ENCODE measurements at regions not wholly inside any gene's neighbourhood (a gene's known extent, or its start where the extent isn't known, plus 50 kb on each side); places are given as distances from the start of the nearest gene placed in this dataset.

DNA sequence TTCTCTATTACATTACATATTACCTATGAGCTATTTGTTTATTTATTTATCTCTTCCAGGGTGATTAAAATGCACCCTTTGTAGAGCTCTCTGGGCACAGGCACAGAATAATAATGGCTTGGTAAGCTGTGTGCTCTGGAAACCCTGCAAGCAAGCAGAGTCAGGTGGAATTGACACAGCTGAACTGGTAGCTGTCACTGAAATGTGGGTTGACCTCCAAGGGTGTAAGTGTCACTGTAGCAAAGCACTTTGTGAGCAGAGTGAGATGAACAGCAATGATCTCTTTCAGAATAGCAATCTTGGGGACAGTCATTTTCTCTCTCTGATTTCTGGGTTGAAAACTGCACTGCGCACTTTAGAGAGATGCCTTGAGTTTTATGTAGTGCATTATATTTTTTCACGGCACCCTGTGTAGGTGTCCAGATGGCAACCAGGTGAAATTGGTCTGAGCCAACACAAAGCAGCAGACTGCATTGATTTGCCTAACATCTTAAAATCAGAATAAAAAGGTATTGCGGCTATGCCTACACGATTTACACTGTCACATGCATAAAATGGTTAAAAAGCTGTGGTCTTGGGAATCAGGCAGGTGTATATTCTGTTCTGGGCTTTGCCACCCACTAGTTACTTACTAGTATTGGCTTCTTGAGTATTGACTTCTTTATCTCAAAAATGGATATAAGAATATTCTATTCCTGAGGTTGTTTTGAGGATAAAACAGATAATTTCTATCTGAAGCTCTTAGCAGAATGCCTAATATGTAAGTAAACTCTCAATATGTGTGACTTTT lies 450.3 kb downstream of the RAPGEF2 start:
- no peaks in the 10 kb centered on the region for H3K9me3 ChIP-seq (ENCODE audit: low read depth, low read length)
- H3K4me3 ChIP-seq: no peak overlapping the region
- H3K27ac ChIP-seq: no peak overlapping the region
- TF ChIP-seq POLR2AphosphoS5 (IDR thresholded peaks at IDR 0.05; ENCODE audit: borderline replicate concordance, low read depth, low read length) (no peak), FOXP2 (optimal IDR thresholded peaks at IDR 0.05; ENCODE audit: control extremely low read depth, extremely low read length, insufficient read depth) (no peak), EZH2 (IDR thresholded peaks at IDR 0.05) (no peak)
- no peak overlapping the region for H3K9ac ChIP-seq (ENCODE audit: insufficient read length)
- no peak for DNase-seq (ENCODE audit: low read depth, low spot score)
- H3K36me3 ChIP-seq (ENCODE audit: insufficient read depth, low read length): peaks cover 14% of the 10 kb centered on the region

DNA sequence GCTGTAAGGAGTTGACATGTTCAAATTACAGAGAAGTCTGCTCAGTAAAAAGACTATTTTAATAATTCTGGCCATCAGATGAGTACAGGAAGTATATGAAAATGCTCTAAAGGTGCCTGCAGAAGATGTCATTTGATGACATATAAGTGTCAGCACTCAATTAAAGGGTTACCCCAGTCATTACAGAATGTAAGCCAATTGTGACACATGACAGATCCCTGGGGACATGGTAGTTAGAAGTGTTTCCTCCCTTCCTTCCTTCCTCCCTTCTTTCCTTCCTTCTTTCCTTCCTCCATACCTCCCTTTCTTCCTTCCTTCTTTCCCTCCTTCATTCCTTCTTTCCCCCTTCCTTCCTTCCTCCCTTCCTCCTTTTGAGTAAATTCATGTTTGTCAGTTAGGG lies 453.0 kb downstream of the RAPGEF2 start:
- Histone ChIP-seq H3K36me3 (ENCODE audit: insufficient read depth, low read length) (peaks cover 17% of the 10 kb centered on the region; the same call in 1 of the 2 replicates), H3K9ac (ENCODE audit: insufficient read length) (no peak overlapping the region), H3K27ac (no peak overlapping the region), H3K9me3 (ENCODE audit: low read depth, low read length) (no peaks in the 10 kb centered on the region), H3K4me3 (no peak overlapping the region)
- TF ChIP-seq FOXP2 (optimal IDR thresholded peaks at IDR 0.05; ENCODE audit: control extremely low read depth, extremely low read length, insufficient read depth): no peak
- TF ChIP-seq EZH2 (IDR thresholded peaks at IDR 0.05): no peak
- no peak for TF ChIP-seq POLR2AphosphoS5 (IDR thresholded peaks at IDR 0.05; ENCODE audit: borderline replicate concordance, low read depth, low read length)
- DNase-seq (ENCODE audit: low read depth, low spot score): no peak

DNA sequence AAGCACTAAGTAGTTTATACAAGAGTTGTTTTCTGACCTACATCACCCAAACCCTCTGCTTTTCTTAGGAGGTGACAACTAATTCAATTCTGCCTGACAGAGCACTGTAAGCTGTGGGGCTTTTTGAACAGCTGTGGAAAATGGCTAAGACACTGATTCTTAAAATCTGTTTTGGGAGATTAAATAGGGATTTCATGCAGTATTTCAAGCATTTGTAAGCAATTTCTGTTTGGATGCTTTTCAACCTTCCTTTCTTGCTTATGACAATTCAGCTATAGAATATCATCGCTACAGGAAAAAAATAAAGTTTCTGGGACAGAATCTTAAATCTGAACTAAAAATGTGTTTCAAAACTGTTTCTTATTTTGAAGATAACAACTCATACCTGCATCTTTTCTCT lies 459.5 kb downstream of the RAPGEF2 start:
- DNase-seq (ENCODE audit: low read depth, low spot score): no peak
- no peak for TF ChIP-seq EZH2 (IDR thresholded peaks at IDR 0.05)
- TF ChIP-seq FOXP2 (optimal IDR thresholded peaks at IDR 0.05; ENCODE audit: control extremely low read depth, extremely low read length, insufficient read depth): no peak
- TF ChIP-seq POLR2AphosphoS5 (IDR thresholded peaks at IDR 0.05; ENCODE audit: borderline replicate concordance, low read depth, low read length): no peak
- Histone ChIP-seq H3K36me3 (ENCODE audit: insufficient read depth, low read length) (peaks cover 36% of the 10 kb centered on the region), H3K4me3 (no peak overlapping the region), H3K9ac (ENCODE audit: insufficient read length) (no peak overlapping the region), H3K27ac (no peak overlapping the region), H3K9me3 (ENCODE audit: low read depth, low read length) (no peaks in the 10 kb centered on the region)

DNA sequence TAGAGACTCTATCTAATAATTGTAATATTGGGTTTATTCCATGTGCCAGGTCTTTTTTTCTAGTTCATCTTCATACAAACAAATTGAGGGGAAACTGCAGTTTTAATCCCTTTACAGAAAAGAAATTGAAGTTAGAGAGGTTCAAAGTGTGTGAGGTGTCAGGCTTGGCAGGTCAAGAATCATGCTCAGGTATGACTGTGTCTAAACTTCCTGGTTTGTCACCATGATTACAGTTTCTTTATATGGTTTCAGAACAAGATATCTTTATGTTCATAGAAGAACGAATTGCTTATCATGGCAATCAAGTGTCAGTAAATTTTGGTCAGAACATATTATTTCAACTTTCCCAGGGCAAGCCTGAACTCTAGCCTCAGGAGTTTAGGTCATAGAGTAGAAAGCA lies 460.4 kb downstream of the RAPGEF2 start:
- H3K9me3 ChIP-seq (ENCODE audit: low read depth, low read length): no peaks in the 10 kb centered on the region
- DNase-seq (ENCODE audit: low read depth, low spot score): no peak
- no peak overlapping the region for H3K4me3 ChIP-seq
- peaks cover 36% of the 10 kb centered on the region for H3K36me3 ChIP-seq (ENCODE audit: insufficient read depth, low read length)
- H3K9ac ChIP-seq (ENCODE audit: insufficient read length): no peak overlapping the region
- no peak overlapping the region for H3K27ac ChIP-seq
- TF ChIP-seq EZH2 (IDR thresholded peaks at IDR 0.05): no peak
- TF ChIP-seq FOXP2 (optimal IDR thresholded peaks at IDR 0.05; ENCODE audit: control extremely low read depth, extremely low read length, insufficient read depth): no peak
- TF ChIP-seq POLR2AphosphoS5 (IDR thresholded peaks at IDR 0.05; ENCODE audit: borderline replicate concordance, low read depth, low read length): no peak

DNA sequence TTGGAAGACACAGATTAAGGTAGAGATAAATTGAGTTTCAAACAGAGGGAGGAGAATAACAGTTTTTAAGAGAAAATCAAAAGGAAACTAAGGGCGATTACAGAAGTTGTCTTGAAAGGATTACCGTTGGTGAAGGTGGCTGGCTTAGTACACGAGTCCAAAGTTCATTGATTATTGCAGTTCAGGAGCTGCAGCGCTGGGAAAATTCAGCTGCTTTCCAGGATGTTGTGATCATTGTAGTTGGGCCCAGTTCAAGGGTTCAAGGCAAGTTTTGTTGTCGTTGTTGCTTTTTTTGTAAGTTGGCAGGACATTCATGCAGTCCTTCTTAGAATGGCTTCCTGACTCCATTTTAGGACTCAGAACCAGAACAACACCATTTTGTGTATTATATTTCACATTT lies 461.7 kb downstream of the RAPGEF2 start:
- H3K9me3 ChIP-seq (ENCODE audit: low read depth, low read length): no peaks in the 10 kb centered on the region
- no peak overlapping the region for H3K9ac ChIP-seq (ENCODE audit: insufficient read length)
- H3K27ac ChIP-seq: no peak overlapping the region
- TF ChIP-seq FOXP2 (optimal IDR thresholded peaks at IDR 0.05; ENCODE audit: control extremely low read depth, extremely low read length, insufficient read depth): no peak
- TF ChIP-seq POLR2AphosphoS5 (IDR thresholded peaks at IDR 0.05; ENCODE audit: borderline replicate concordance, low read depth, low read length): no peak
- no peak for TF ChIP-seq EZH2 (IDR thresholded peaks at IDR 0.05)
- peaks cover 30% of the 10 kb centered on the region for H3K36me3 ChIP-seq (ENCODE audit: insufficient read depth, low read length)
- no peak overlapping the region for H3K4me3 ChIP-seq
- no peak for DNase-seq (ENCODE audit: low read depth, low spot score)

DNA sequence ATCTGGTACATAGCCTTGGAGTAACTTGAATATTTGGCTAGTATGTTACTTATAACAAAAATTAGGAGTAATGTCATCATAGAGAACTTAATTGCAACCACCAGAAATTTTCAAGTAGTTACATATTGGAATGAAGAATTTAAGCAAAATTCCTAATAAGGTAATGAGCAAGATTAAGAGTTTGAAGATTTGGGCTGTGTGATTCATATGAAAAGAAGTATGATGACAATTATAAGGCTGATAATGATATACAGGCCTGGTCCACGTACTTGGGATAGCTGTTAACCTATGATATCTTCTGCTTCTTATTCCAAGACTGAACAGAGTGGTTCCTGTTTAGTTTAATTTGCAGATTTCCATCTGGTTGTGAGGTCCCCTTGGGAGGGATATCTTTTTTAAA lies 463.9 kb downstream of the RAPGEF2 start:
- no peak for TF ChIP-seq POLR2AphosphoS5 (IDR thresholded peaks at IDR 0.05; ENCODE audit: borderline replicate concordance, low read depth, low read length)
- TF ChIP-seq FOXP2 (optimal IDR thresholded peaks at IDR 0.05; ENCODE audit: control extremely low read depth, extremely low read length, insufficient read depth): no peak
- TF ChIP-seq EZH2 (IDR thresholded peaks at IDR 0.05): no peak
- Histone ChIP-seq H3K27ac (no peak overlapping the region), H3K9me3 (ENCODE audit: low read depth, low read length) (no peaks in the 10 kb centered on the region), H3K4me3 (no peak overlapping the region), H3K9ac (ENCODE audit: insufficient read length) (no peak overlapping the region), H3K36me3 (ENCODE audit: insufficient read depth, low read length) (peaks cover 18% of the 10 kb centered on the region)
- no peak for DNase-seq (ENCODE audit: low read depth, low spot score)

DNA sequence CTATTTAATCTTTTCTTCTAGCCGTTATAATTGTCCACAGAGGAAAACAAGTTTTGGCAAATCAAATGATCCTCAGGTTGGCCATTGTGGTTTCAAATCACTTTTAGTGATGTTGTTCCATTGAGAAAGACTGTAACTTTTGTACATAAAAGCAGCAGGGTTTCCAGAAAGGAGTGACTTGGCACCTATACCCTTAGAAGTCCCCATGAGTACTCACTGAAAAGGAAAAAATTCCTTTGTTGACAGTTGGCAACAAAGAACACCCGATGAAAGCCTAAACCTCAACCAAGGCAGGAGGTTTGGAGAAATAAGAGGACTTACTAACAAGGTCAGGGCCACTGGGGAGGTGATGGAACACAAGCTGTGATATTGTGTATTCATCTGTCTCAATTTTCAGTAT lies 474.4 kb downstream of the RAPGEF2 start:
- H3K4me3 ChIP-seq: no peak overlapping the region
- H3K9ac ChIP-seq (ENCODE audit: insufficient read length): no peak overlapping the region
- no peak overlapping the region for H3K27ac ChIP-seq
- peaks cover 10% of the 10 kb centered on the region; the same call in 1 of the 2 replicates for H3K36me3 ChIP-seq (ENCODE audit: insufficient read depth, low read length)
- H3K9me3 ChIP-seq (ENCODE audit: low read depth, low read length): no peaks in the 10 kb centered on the region
- DNase-seq (ENCODE audit: low read depth, low spot score): no peak
- TF ChIP-seq POLR2AphosphoS5 (IDR thresholded peaks at IDR 0.05; ENCODE audit: borderline replicate concordance, low read depth, low read length): no peak
- TF ChIP-seq EZH2 (IDR thresholded peaks at IDR 0.05): no peak
- TF ChIP-seq FOXP2 (optimal IDR thresholded peaks at IDR 0.05; ENCODE audit: control extremely low read depth, extremely low read length, insufficient read depth): no peak

DNA sequence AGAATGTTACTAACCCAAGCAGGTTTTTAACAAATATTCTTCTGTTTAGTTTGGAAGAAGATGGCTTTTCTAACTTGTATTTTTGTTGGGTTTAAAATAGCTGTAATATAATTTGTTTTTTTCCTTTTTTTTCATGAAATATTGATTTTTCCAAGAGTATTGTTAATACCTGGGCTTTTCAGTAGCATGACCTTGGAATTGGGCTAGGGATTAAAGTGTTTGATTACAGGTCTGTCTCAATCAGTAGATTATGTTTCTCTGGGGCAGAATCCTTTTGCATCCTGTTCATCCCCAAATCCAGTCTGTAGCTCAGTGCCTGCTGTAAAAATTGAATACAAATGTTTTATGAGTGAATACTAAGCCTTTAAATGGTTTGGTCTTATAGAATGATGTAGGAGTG lies 479.8 kb downstream of the RAPGEF2 start:
- no peak overlapping the region for H3K27ac ChIP-seq

More for the DNA sequence above, 479.8 kb downstream of the RAPGEF2 start:
- Histone ChIP-seq H3K36me3 (ENCODE audit: insufficient read depth, low read length) (peaks cover 18% of the 10 kb centered on the region), H3K9me3 (ENCODE audit: low read depth, low read length) (peaks cover 12% of the 10 kb centered on the region; the same call in 1 of the 2 replicates), H3K4me3 (no peak overlapping the region), H3K9ac (ENCODE audit: insufficient read length) (no peak overlapping the region)
- no peak for DNase-seq (ENCODE audit: low read depth, low spot score)
- TF ChIP-seq POLR2AphosphoS5 (IDR thresholded peaks at IDR 0.05; ENCODE audit: borderline replicate concordance, low read depth, low read length) (no peak), FOXP2 (optimal IDR thresholded peaks at IDR 0.05; ENCODE audit: control extremely low read depth, extremely low read length, insufficient read depth) (no peak), EZH2 (IDR thresholded peaks at IDR 0.05) (no peak)
